ENCODE measurements at regions not wholly inside any gene's neighbourhood (a gene's known extent, or its start where the extent isn't known, plus 50 kb on each side); places are given as distances from the start of the nearest gene placed in this dataset.

DNA sequence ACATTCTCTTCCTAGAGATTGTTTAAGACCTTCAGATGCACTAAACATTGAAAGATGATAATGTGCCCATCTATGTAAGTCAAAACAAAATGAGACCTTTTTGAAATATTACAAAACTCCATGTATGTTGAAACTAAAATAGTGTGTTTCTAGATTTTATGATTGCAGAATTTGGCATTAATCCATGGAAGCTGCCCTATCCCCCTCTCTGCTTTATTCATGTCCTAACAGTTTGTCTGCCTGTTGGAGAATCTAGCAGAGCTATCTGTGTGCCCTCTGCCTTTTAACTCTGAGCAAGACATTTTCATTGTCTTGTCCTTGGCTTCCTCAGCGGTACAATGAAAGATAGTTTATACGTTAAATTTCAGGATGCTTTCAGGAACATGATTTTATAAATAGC lies 105.5 kb downstream of the FAT3 start:
- no peak for DNase-seq (ENCODE audit: low read depth)
- TF ChIP-seq, protein P1, sequence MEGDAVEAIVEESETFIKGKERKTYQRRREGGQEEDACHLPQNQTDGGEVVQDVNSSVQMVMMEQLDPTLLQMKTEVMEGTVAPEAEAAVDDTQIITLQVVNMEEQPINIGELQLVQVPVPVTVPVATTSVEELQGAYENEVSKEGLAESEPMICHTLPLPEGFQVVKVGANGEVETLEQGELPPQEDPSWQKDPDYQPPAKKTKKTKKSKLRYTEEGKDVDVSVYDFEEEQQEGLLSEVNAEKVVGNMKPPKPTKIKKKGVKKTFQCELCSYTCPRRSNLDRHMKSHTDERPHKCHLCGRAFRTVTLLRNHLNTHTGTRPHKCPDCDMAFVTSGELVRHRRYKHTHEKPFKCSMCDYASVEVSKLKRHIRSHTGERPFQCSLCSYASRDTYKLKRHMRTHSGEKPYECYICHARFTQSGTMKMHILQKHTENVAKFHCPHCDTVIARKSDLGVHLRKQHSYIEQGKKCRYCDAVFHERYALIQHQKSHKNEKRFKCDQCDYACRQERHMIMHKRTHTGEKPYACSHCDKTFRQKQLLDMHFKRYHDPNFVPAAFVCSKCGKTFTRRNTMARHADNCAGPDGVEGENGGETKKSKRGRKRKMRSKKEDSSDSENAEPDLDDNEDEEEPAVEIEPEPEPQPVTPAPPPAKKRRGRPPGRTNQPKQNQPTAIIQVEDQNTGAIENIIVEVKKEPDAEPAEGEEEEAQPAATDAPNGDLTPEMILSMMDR (IDR thresholded peaks at IDR 0.05; ENCODE audit: insufficient read depth, low read depth, low read length): no peak
- H3K4me3 ChIP-seq (ENCODE audit: low read depth, low read length): no peak overlapping the region

DNA sequence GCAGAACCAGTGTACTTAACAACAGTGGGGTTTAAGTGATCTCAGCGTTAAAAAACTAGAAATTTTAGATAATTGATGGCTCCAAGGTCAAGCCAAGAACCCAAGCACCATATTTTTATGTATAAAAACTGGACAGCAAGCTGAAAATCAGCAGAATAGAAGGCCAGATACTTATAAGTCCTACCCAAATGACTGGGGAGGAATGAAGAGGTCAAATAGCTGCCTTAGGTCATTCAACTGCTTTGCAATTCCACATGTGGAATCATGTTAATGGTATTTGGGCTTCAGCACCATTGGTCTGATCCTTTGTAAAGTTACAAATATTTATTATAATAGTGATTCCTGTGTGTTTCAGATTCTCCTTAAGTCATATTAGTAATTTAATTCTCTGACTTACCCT lies 108.4 kb downstream of the FAT3 start:
- TF ChIP-seq, protein P1 (IDR thresholded peaks at IDR 0.05; ENCODE audit: insufficient read depth, low read depth, low read length): no peak
- H3K4me3 ChIP-seq (ENCODE audit: low read depth, low read length): no peak overlapping the region
- DNase-seq (ENCODE audit: low read depth): peak; percentile 85

DNA sequence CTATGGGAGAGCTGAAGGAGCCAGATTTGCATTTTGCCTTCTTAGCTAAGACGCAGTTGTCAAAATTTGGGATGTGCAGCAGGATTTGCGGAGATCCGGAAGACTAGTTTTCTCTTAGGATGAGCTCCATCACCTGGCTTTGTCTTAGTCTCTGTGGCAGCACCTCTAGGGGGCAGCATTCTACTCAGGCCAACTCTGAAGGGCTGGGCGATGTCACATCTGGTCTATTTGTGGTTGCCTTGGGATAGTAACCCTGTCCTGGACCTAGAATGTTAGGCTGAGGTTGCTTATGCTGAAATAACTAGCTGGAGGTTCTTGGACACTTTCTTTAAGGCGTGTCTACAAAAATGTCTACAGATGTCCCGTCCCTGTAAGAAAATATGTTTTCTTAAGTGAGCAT lies 116.2 kb downstream of the FAT3 start:
- TF ChIP-seq, protein P1 (IDR thresholded peaks at IDR 0.05; ENCODE audit: insufficient read depth, low read depth, low read length): peak; percentile 38
- H3K4me3 ChIP-seq (ENCODE audit: low read depth, low read length): no peak overlapping the region
- peak; percentile 9 for DNase-seq (ENCODE audit: low read depth)

DNA sequence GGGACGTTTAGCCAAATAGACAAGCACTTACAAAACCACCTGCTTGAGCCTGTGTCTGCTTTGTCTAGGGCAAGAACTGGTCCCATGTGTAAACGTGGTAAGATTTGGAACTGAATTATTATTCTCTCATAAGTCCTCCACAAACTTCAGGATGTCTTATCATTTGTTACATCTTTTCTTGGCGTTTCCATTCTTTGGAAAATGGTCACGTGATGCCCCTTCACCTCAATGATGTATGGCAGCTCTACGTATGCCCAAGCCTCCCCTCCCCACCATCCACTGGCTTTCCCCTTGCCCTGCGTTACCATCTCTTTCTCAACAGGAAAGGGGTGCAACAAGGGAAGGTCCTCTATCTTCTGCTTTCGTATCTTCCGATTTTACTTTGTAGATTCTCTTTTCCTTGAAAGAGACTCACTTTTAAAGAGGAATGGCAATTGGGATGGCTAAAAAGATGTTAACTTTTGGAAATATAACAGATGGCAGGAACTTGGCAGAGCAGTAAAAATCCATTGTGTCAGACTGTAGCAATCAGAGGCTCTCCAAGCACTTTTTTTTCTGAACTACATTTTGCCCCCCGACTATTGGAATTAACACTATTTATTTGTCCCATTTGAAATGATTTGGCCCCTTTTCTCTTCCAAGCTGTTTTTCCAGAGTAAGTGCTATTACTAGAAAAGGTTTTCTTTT lies 117.6 kb downstream of the FAT3 start:
- TF ChIP-seq, protein P1 (IDR thresholded peaks at IDR 0.05; ENCODE audit: insufficient read depth, low read depth, low read length): no peak
- DNase-seq (ENCODE audit: low read depth): no peak
- no peak overlapping the region for H3K4me3 ChIP-seq (ENCODE audit: low read depth, low read length)

DNA sequence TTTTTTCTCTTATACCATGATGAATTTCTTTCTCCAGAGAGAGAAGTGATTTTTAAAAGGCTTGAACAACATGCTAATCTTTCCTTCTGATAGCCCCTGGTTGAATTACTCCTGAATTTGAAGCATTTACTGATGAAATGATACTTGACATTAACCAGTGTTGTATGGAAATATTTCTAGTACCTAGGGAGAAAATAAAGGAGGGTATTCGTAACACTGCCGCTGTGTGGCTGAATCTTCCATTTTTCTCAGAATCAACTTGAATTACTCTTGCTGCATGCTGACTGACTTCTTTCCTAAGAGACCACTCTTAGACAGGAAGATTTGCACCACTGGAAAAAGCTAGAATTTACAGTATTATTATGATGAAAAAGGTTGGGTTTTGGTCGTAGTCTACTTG lies 118.3 kb downstream of the FAT3 start:
- no peak for DNase-seq (ENCODE audit: low read depth)
- TF ChIP-seq, protein P1 (IDR thresholded peaks at IDR 0.05; ENCODE audit: insufficient read depth, low read depth, low read length): no peak
- no peak overlapping the region for H3K4me3 ChIP-seq (ENCODE audit: low read depth, low read length)

DNA sequence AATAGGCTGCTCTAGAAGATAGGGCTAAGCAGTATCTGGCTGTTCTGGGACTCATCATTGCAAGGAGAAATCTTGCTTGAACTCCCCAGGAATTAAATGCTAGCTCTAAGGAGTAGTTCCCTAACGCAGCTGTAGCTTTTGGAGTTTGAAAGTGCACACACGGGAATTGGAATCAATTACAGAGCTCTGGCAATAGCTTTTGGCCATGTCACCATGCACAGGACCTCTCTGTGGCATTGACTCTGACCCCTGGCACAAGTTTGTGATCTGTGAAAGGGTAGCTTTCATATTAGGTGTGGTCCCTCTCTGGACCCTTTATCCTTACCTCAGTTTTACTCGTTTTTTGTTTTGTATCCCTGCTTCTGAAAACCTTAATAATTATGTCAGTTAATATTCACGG lies 121.6 kb downstream of the FAT3 start:
- DNase-seq (ENCODE audit: low read depth): no peak
- no peak overlapping the region for H3K4me3 ChIP-seq (ENCODE audit: low read depth, low read length)
- TF ChIP-seq, protein P1 (IDR thresholded peaks at IDR 0.05; ENCODE audit: insufficient read depth, low read depth, low read length): no peak

DNA sequence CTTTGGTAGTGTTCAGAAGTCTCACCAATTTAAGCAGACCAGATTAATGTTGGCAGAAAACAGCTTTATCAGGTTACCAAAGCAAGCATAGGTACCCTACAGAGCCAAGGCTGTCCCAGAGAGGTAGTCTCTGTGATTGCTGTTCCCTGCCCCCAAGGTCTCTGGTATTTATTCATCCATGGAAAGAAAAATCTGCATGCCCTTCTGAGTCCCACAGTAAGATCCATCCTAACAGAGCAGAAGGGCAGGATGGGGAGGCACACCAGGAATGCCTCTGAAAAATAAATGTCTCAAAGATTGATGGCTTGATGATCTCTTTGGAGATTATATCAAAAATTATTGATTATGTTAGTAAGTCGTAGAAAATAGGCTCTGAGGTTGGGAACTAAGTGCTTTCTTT lies 122.8 kb downstream of the FAT3 start:
- no peak overlapping the region for H3K4me3 ChIP-seq (ENCODE audit: low read depth, low read length)
- TF ChIP-seq, protein P1 (IDR thresholded peaks at IDR 0.05; ENCODE audit: insufficient read depth, low read depth, low read length): no peak
- DNase-seq (ENCODE audit: low read depth): no peak

All from fibroblast of villous mesenchyme (primary cell).